Fibroblast of skin of scalp (primary cell): ENCODE measurements at regions not wholly inside any gene's neighbourhood (a gene's known extent, or its start where the extent isn't known, plus 50 kb on each side); places are given as distances from the start of the nearest gene placed in this dataset.
A peak's percentile ranks its signal among the peaks of the same experiment; 100 is the strongest.

Experiments used
- DNase-seq: peaks from one replicate; pipeline ENCODE4 v3.0.0-alpha.2; 2013

GRCh38 chr10:44023517-44023916 lies 361.4 kb downstream of the CXCL12 start:
- DNase-seq = no peak

GRCh38 chr10:44022203-44022602 lies 362.7 kb downstream of the CXCL12 start:
- DNase-seq = no peak

- no peak for DNase-seq
Observed at GRCh38 chr10:44020322-44021111, 364.4 kb downstream of the CXCL12 start.

- no peak for DNase-seq
Observed at GRCh38 chr10:44017483-44018145, 367.3 kb downstream of the CXCL12 start.

GRCh38 chr10:44016589-44017482 lies 368.1 kb downstream of the CXCL12 start:
- no peak for DNase-seq

- DNase-seq = no peak
Observed at GRCh38 chr10:44015702-44016500, 367.2 kb upstream of the ZNF32 start.

GRCh38 chr10:44014644-44015250 lies 366.1 kb upstream of the ZNF32 start:
- DNase-seq = no peak

- DNase-seq = no peak
Observed at GRCh38 chr10:44013981-44014380, 365.3 kb upstream of the ZNF32 start.

- DNase-seq = no peak
Observed at GRCh38 chr10:44012921-44013320, 364.2 kb upstream of the ZNF32 start.

GRCh38 chr10:44011603-44011981 lies 362.9 kb upstream of the ZNF32 start:
- no peak for DNase-seq

GRCh38 chr10:44010873-44011602 lies 362.4 kb upstream of the ZNF32 start:
- DNase-seq = no peak

GRCh38 chr10:44009891-44010632 lies 361.4 kb upstream of the ZNF32 start:
- DNase-seq = no peak

GRCh38 chr10:44008917-44009709 lies 360.4 kb upstream of the ZNF32 start:
- DNase-seq = no peak

- peak; percentile 18 for DNase-seq
Observed at GRCh38 chr10:44008270-44008916, 359.7 kb upstream of the ZNF32 start.

- DNase-seq = no peak
Observed at GRCh38 chr10:44006771-44007170, 358.1 kb upstream of the ZNF32 start.

- DNase-seq = no peak
Observed at GRCh38 chr10:44005788-44006099, 357.1 kb upstream of the ZNF32 start.

GRCh38 chr10:44004913-44005787 lies 356.5 kb upstream of the ZNF32 start:
- DNase-seq = no peak
